Trophoblast cell (in vitro differentiated cells and primary cell): ENCODE measurements at regions not wholly inside any gene's neighbourhood (a gene's known extent, or its start where the extent isn't known, plus 50 kb on each side); places are given as distances from the start of the nearest gene placed in this dataset.
A peak's percentile ranks its signal among the peaks of the same experiment; 100 is the strongest.

Experiments
- DNase-seq, 2 donors: peaks; one replicate each; pipeline ENCODE4 v3.0.0-alpha.2; 2016
- H2AFZ ChIP-seq: 2 replicates; pipeline ENCODE4 v1.6.1; 2013; ENCODE audit warnings: low read length, moderate library complexity, mild to moderate bottlenecking; ENCODE audit not compliant: insufficient read depth, poor library complexity
- H2AK5ac ChIP-seq: 2 replicates; pipeline ENCODE4 v1.6.1; 2013; ENCODE audit warnings: mild to moderate bottlenecking, low read length
- H2BK120ac ChIP-seq: 2 replicates; pipeline ENCODE4 v1.6.1; 2013; ENCODE audit warnings: low read length, mild to moderate bottlenecking, moderate library complexity; ENCODE audit not compliant: insufficient read depth, poor library complexity
- H2BK12ac ChIP-seq: 2 replicates; pipeline ENCODE4 v1.6.1; 2013; ENCODE audit warnings: mild to moderate bottlenecking, low read length, moderate library complexity
- H2BK5ac ChIP-seq: 2 replicates; pipeline ENCODE4 v1.6.1; 2013; ENCODE audit warnings: low read length, low read depth, moderate library complexity, mild to moderate bottlenecking; ENCODE audit not compliant: poor library complexity
- H3K14ac ChIP-seq: 2 replicates; pipeline ENCODE4 v1.6.1; 2013; ENCODE audit warnings: mild to moderate bottlenecking, low read length
- H3K18ac ChIP-seq: 2 replicates; pipeline ENCODE4 v1.6.1; 2013; ENCODE audit warnings: mild to moderate bottlenecking, low read length
- H3K23ac ChIP-seq: 2 replicates; pipeline ENCODE4 v1.6.1; 2013; ENCODE audit warnings: low read length
- H3K27ac ChIP-seq: 2 replicates; pipeline ENCODE4 v1.5.1; 2013; ENCODE audit warnings: low read depth, mild to moderate bottlenecking, inconsistent platforms, low read length, moderate library complexity
- H3K27me3 ChIP-seq: 2 replicates; pipeline ENCODE4 v1.6.1; 2013; ENCODE audit warnings: inconsistent platforms, mild to moderate bottlenecking, low read length, moderate library complexity; ENCODE audit not compliant: insufficient read depth
- H3K36me3 ChIP-seq, 2 experiments: 1 replicate in 1 of 2; 2 replicates in 1 of 2; pipeline ENCODE4 v1.6.1; 2013; ENCODE audit warnings: low read length in 2 of 2, mild to moderate bottlenecking in 2 of 2, moderate library complexity in 1 of 2; ENCODE audit not compliant: insufficient read depth in 2 of 2, control insufficient read depth in 1 of 2
- H3K4ac ChIP-seq: 2 replicates; pipeline ENCODE4 v1.6.1; 2013; ENCODE audit warnings: low read depth, mild to moderate bottlenecking, low read length, moderate library complexity
- H3K4me1 ChIP-seq, 2 experiments: 1 replicate in 1 of 2; 2 replicates in 1 of 2; pipeline ENCODE4 v1.6.1; 2013; ENCODE audit warnings: low read length in 2 of 2, mild to moderate bottlenecking in 2 of 2, moderate library complexity in 1 of 2; ENCODE audit not compliant: insufficient read depth in 2 of 2, control insufficient read depth in 1 of 2
- H3K4me2 ChIP-seq: 2 replicates; pipeline ENCODE4 v1.6.1; 2013; ENCODE audit warnings: inconsistent platforms, mild to moderate bottlenecking, low read length, moderate library complexity
- H3K4me3 ChIP-seq: 2 replicates; pipeline ENCODE4 v1.5.1; 2013; ENCODE audit warnings: mild to moderate bottlenecking, low read depth, low read length, inconsistent platforms
- H3K79me1 ChIP-seq: one replicate; pipeline ENCODE4 v1.6.1; 2013; ENCODE audit warnings: low read length
- H3K79me2 ChIP-seq: 2 replicates; pipeline ENCODE4 v1.6.1; 2013; ENCODE audit warnings: low read length, mild to moderate bottlenecking; ENCODE audit not compliant: control insufficient read depth, insufficient read depth, poor library complexity
- H3K9ac ChIP-seq: 2 replicates; pipeline ENCODE4 v1.6.1; 2013; ENCODE audit warnings: mild to moderate bottlenecking, low read length
- H3K9me3 ChIP-seq: 2 replicates; pipeline ENCODE4 v1.6.1; 2013; ENCODE audit warnings: low read depth, mild to moderate bottlenecking, control low read depth, inconsistent platforms, low read length; ENCODE audit not compliant: insufficient read depth
- H4K12ac ChIP-seq: 2 replicates; pipeline ENCODE4 v1.6.1; 2013; ENCODE audit warnings: low read depth, mild to moderate bottlenecking, low read length, moderate library complexity
- H4K8ac ChIP-seq: 2 replicates; pipeline ENCODE4 v1.6.1; 2013; ENCODE audit warnings: low read depth, mild to moderate bottlenecking, low read length, moderate library complexity
- H4K91ac ChIP-seq: one replicate; pipeline ENCODE4 v1.6.1; 2013; ENCODE audit warnings: low read depth, mild to moderate bottlenecking, low read length, moderate library complexity
- WGBS: extraction: QIAGEN DNeasy Blood & Tissue Kit; methylation state at CpG from one replicate; pipeline ENCODE4 v1.1.7; 2013; ENCODE audit warnings: missing lambda C conversion rate; ENCODE audit not compliant: insufficient read length, insufficient coverage; ENCODE audit errors: extremely low coverage; 5-methylcytosine and 5-hydroxymethylcytosine counted together

DNA sequence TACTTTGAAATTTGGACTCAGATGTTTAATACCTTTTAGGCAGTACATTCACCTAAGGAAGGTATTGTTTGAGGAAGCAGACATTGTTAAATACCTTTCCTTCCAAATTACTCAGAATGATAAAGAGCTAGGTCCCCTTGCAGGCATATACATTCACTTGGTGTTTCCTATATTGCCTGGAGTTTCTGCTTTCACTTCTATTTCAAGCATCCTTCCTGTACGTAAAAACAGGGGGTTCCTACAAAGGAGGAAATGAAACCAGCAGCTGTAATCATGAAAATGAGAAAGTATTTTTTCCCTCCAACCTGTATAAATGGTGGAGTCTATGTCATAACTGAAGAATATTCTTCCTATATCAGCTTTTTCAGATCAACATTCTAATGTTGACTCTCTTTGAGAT, 90.4 kb upstream of the RASGEF1B start:
- Histone ChIP-seq H3K18ac (no peak overlapping the region), H3K4me2 (no peak overlapping the region)

DNA sequence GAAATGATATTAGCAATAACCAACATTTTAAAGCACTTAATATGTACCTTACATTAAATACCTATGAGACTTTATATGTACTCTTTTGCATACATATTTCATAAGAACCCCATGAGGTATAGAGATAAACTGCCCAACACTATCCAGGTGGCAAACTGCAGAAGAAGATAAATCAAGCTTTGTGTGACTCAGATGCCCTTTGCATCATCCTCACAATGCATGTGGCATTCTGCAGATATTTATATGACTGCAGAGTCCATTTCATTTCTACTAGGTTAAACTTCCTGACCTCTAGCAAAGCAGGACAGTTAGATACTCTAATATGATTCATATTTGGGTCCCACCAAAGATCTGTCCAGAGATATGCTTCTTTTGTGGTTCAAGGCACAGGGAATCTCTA, 85.6 kb upstream of the RASGEF1B start:
- Histone ChIP-seq H3K14ac (no peak overlapping the region), H4K8ac (no peak overlapping the region), H3K18ac (no peak overlapping the region), H3K4me2 (no peak overlapping the region), H3K4me3 (no peak overlapping the region), H4K12ac (no peak overlapping the region), H3K27me3 (no peaks in the 10 kb centered on the region), H3K36me3 (no peaks in the 10 kb centered on the region), H2AFZ (no peak overlapping the region), H3K79me2 (no peaks in the 10 kb centered on the region), H3K4me1 (no peaks in the 10 kb centered on the region), H2BK5ac (no peak overlapping the region), H2BK120ac (no peak overlapping the region), H3K9ac (no peak overlapping the region), H3K4ac (no peak overlapping the region), H2BK12ac (no peak overlapping the region), H3K23ac (no peak overlapping the region), H3K27ac (no peak overlapping the region), H3K79me1 (no peaks in the 10 kb centered on the region), H2AK5ac (no peak overlapping the region), H4K91ac (no peak overlapping the region), H3K9me3 (no peaks in the 10 kb centered on the region)
- no peak for DNase-seq

More for the DNA sequence above, 90.4 kb upstream of the RASGEF1B start:
- H3K4ac ChIP-seq, result no peak overlapping the region
- no peak overlapping the region for H3K14ac ChIP-seq
- no peaks in the 10 kb centered on the region for H3K79me1 ChIP-seq
- H2AK5ac ChIP-seq, result no peak overlapping the region
- H3K4me3 ChIP-seq, result no peak overlapping the region
- no peaks in the 10 kb centered on the region for H3K27me3 ChIP-seq
- no peak overlapping the region for H2BK12ac ChIP-seq
- H2BK5ac ChIP-seq, result no peak overlapping the region
- H3K4me1 ChIP-seq, result no peaks in the 10 kb centered on the region
- H3K23ac ChIP-seq, result no peak overlapping the region
- no peak overlapping the region for H2BK120ac ChIP-seq
- no peak overlapping the region for H3K9ac ChIP-seq
- H4K91ac ChIP-seq, result no peak overlapping the region
- no peak overlapping the region for H4K8ac ChIP-seq
- no peaks in the 10 kb centered on the region for H3K9me3 ChIP-seq
- H2AFZ ChIP-seq, result no peak overlapping the region
- H3K27ac ChIP-seq, result no peak overlapping the region
- no peak overlapping the region for H4K12ac ChIP-seq
- WGBS, result no CpG with 5 or more reads among the region's 1 CpG
- DNase-seq, result peak in 1 of 2 donors; percentile 22
- H3K36me3 ChIP-seq, result no peaks in the 10 kb centered on the region
- no peaks in the 10 kb centered on the region for H3K79me2 ChIP-seq

DNA sequence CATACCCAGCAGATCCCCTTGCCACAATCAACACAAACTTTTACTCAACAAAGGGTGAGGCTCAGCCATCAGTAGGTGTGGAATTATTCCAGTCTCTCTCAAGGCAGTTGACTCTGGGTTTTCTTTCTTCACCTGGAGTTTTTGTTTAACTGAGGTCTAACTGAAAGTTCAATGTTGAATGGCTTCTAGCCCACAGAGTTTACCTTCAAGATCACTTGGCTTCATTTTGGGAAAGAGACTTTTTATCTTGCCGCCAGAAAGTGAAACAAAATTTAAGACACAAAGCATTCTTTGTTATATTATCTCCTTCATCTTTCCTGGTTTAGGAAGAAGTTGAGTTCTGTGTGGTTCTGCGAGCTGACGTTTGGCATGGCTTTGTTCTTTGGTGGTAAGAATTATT, 83.8 kb upstream of the RASGEF1B start:
- no peak overlapping the region for H3K14ac ChIP-seq
- no peak overlapping the region for H3K4me3 ChIP-seq
- H2AFZ ChIP-seq, result no peak overlapping the region
- no peaks in the 10 kb centered on the region for H3K4me1 ChIP-seq
- H2AK5ac ChIP-seq, result no peak overlapping the region
- no peaks in the 10 kb centered on the region for H3K36me3 ChIP-seq
- no peak overlapping the region for H3K4me2 ChIP-seq
- no peaks in the 10 kb centered on the region for H3K79me2 ChIP-seq
- no peak overlapping the region for H2BK120ac ChIP-seq
- H3K79me1 ChIP-seq, result no peaks in the 10 kb centered on the region
- H3K23ac ChIP-seq, result no peak overlapping the region
- WGBS, result no CpG with 5 or more reads among the region's 3 CpGs
- H3K4ac ChIP-seq, result no peak overlapping the region
- H3K9ac ChIP-seq, result no peak overlapping the region
- H3K18ac ChIP-seq, result no peak overlapping the region
- H3K27me3 ChIP-seq, result no peaks in the 10 kb centered on the region
- no peaks in the 10 kb centered on the region for H3K9me3 ChIP-seq
- no peak for DNase-seq
- H2BK12ac ChIP-seq, result no peak overlapping the region
- H4K8ac ChIP-seq, result no peak overlapping the region
- no peak overlapping the region for H3K27ac ChIP-seq
- H2BK5ac ChIP-seq, result no peak overlapping the region
- H4K91ac ChIP-seq, result no peak overlapping the region
- H4K12ac ChIP-seq, result no peak overlapping the region

DNA sequence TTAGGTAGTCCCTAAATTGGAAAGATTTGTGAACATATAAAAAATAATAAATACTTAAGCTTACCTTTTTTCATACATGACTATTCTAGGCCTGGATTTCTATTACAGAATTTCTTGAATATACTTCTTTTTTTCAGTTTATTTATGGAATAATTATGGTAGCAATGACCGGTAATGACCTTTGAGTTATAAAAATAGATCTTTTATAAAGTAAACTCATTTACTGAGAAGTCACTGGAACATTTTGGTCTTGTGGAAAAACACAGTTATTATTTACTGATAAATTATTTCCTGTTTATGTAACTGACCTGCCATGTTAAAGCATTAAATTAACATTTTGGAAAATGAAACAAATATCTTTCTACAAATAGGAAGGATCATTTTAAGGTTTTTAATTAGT, 80.4 kb upstream of the RASGEF1B start:
- Histone ChIP-seq H4K12ac (no peak overlapping the region), H3K23ac (no peak overlapping the region), H4K8ac (no peak overlapping the region), H3K4me1 (no peaks in the 10 kb centered on the region), H2BK5ac (no peak overlapping the region), H3K9ac (no peak overlapping the region), H4K91ac (no peak overlapping the region), H3K4me3 (no peak overlapping the region), H2AFZ (no peak overlapping the region), H2BK12ac (no peak overlapping the region), H3K4me2 (no peak overlapping the region), H3K27me3 (no peaks in the 10 kb centered on the region), H3K9me3 (peaks cover 2% of the 10 kb centered on the region), H3K79me2 (no peaks in the 10 kb centered on the region), H3K36me3 (no peaks in the 10 kb centered on the region), H3K4ac (no peak overlapping the region), H3K27ac (no peak overlapping the region), H2BK120ac (no peak overlapping the region), H2AK5ac (no peak overlapping the region), H3K14ac (no peak overlapping the region), H3K18ac (no peak overlapping the region), H3K79me1 (no peaks in the 10 kb centered on the region)
- WGBS, result no CpG with 5 or more reads among the region's 1 CpG
- no peak for DNase-seq
